ENCODE measurements at regions not wholly inside any gene's neighbourhood (a gene's known extent, or its start where the extent isn't known, plus 50 kb on each side); places are given as distances from the start of the nearest gene placed in this dataset.

DNA sequence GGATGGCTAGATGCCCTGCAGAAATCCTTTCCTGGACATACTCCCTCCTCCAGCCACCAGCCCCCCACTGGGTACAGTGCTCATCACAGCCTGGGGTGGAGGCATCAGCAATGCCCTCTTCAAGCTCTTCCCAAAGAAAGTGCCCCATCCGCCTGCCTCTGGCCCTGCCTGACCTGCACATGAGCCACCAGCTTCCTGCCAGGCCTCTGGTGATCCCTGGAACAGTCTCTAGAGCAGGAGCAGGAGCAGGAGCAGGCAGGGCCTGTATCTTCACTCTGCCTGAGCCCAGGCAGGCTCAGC is 54.1 kb upstream of the CAB39 start:
- Histone ChIP-seq H3K9me3 (ENCODE audit: control insufficient read depth in 2 of 3, low read length in 3 of 3) (no peaks in the 10 kb centered on the region), H3K4me3 (ENCODE audit: low read length) (no peak overlapping the region), H3K27me3 (ENCODE audit: control insufficient read depth in 2 of 2, insufficient read depth in 2 of 2, low read length in 2 of 2) (no peaks in the 10 kb centered on the region), H3K4me1 (ENCODE audit: control insufficient read depth in 2 of 2, insufficient read depth in 2 of 2, low read length in 2 of 2) (peaks cover 57 to 59% of the 10 kb centered on the region in 2 donors), H3K27ac (ENCODE audit: low read depth, low read length) (peak overlapping the region; percentile 48), H3K36me3 (ENCODE audit: control insufficient read depth in 2 of 3, insufficient read depth in 3 of 3, low read length in 3 of 3) (no peaks in the 10 kb centered on the region)
- Mint-ChIP-seq H3K9me3 (no peaks in the 10 kb centered on the region), H3K27me3 (no peaks in the 10 kb centered on the region), H3K4me3 (peak overlapping the region in 6 of 10 donors; percentile 15 to 92 (median 76)), H3K27ac (peak overlapping the region in 8 of 9 donors; percentile 4 to 98 (median 84)), H3K4me1 (peaks cover 60 to 84% (median 83%) of the 10 kb centered on the region in 7 donors), H3K36me3 (peaks cover 0 to 23% (median 0%) of the 10 kb centered on the region in 5 donors)
- ATAC-seq (no peak), DNase-seq (no peak)
- ChIA-PET POLR2A (interaction anchor here (0.6 kb wide), 1 partner anchor 571 kb away, joined by 4 read pairs; no protein-coding TSS in a partner anchor), CTCF (no interaction called here)
- intact Hi-C loops (cut with micrococcal nuclease), result no loop called here

DNA sequence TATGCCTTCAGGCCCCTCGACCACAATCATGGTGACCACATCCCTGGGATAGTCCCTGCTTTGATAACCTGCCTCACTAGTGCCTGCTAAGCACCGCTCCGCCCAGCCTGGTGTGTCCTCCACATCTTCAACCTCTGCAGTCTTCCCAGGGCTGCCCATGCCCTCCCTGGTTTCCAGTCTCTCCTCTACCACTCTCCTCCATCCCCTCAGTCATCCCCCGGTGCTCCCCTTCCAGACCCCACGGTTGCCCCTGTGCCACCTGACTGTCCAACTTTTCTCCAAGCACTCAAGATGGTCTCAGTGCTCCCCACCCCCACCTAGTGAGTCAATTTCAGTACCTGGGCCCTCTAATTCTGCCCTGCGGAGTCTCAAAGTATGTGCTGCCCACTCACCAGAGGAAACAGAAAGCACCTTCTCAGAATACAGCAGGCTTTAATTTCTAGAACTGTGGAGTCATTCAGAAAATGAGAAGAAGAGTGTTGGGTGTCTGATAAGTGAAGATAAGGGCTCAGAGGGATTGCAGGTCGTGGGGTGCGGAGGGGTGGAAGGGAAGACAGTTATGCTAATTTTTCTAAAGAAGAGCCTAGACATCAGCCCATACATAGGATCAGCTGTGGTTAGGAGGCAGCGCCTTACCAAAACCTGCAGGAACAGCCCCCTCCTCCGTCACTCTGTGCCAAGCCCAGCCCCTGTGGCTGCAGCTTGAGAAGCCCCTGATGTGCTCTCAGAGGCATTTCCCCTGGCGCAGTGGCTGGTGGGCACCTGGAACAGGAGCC is 53.6 kb upstream of the CAB39 start:
- POLR2A ChIA-PET, result interaction anchor here (0.6 to 1.9 kb wide), 2 partner anchors 15 to 570 kb away, joined by 4 to 10 read pairs; no protein-coding TSS in a partner anchor
- Histone ChIP-seq H3K9me3 (ENCODE audit: control insufficient read depth in 2 of 3, low read length in 3 of 3) (no peaks in the 10 kb centered on the region), H3K4me3 (ENCODE audit: low read length) (no peak overlapping the region), H3K27me3 (ENCODE audit: control insufficient read depth in 2 of 2, insufficient read depth in 2 of 2, low read length in 2 of 2) (no peaks in the 10 kb centered on the region), H3K27ac (ENCODE audit: low read depth, low read length) (peak overlapping the region; percentile 48), H3K4me1 (ENCODE audit: control insufficient read depth in 2 of 2, insufficient read depth in 2 of 2, low read length in 2 of 2) (peaks cover 62 to 64% of the 10 kb centered on the region in 2 donors), H3K36me3 (ENCODE audit: control insufficient read depth in 2 of 3, insufficient read depth in 3 of 3, low read length in 3 of 3) (no peaks in the 10 kb centered on the region)
- CTCF ChIA-PET, result interaction anchor here (1.3 kb wide), 1 partner anchor 56 kb away, joined by 4 read pairs; no protein-coding TSS in a partner anchor
- peak overlapping the region; percentile 63 to 98 (median 84) for H3K27ac Mint-ChIP-seq
- H3K4me1 Mint-ChIP-seq, result peaks cover 62 to 88% (median 87%) of the 10 kb centered on the region in 7 donors
- intact Hi-C loops (cut with micrococcal nuclease), result loop anchor here in 1 of 2 donors (1.0 kb wide), 5 partner anchors 15 to 243 kb away; partner anchors contain the start of genes CAB39 and SP100
- peak overlapping the region; percentile 42 to 92 (median 74) for H3K4me3 Mint-ChIP-seq
- H3K9me3 Mint-ChIP-seq, result no peaks in the 10 kb centered on the region
- peak in 5 of 9 donors; percentile 17 to 69 (median 28) for DNase-seq
- peaks cover 0 to 22% (median 0%) of the 10 kb centered on the region in 5 donors for H3K36me3 Mint-ChIP-seq
- no peaks in the 10 kb centered on the region for H3K27me3 Mint-ChIP-seq
- peak; percentile 47 for ATAC-seq

DNA sequence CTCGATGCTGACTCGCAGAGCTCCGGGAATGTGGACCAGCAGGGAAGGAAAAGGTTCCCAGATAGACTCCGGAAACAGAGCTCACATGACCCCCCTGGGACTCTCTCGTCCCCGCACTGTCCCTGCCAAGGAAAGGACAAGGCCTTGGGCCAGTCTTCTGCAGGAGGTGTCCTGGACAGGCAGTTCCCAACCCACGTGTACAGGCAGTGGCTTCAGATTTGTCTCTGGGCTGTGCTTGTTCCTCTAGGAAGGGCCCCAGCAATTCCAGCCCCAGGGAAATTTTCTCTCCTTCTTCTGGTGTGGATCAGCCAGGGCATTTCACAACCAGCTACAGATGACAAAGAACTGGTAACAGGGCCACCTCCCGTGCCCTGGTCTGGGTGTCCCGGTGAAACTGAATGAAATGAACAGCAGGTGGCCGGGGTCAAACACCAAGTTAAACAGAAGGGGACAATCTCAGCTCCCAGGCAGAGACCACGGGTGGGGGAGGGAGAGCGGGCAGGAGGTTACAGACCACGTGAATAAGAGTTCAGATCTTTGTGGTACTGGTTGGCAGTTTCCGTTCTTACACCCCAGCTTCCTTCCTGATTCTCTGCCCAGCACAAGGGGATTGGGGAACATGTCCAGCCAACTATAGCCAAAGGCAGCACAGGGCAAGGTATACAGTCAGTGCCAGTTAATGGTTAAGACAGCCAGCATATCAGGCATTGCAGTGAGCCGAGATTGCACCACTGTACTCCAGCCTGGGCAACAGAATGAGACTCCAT is 52.2 kb upstream of the CAB39 start:
- H3K4me3 ChIP-seq (ENCODE audit: low read length), result peak overlapping the region; percentile 25
- CTCF ChIA-PET, result interaction anchor here (1.3 kb wide), 1 partner anchor 54 kb away, joined by 4 read pairs; no protein-coding TSS in a partner anchor
- peak overlapping the region; percentile 83 to 98 (median 93) for H3K27ac Mint-ChIP-seq

GRCh38 chr2:230661072-230661957 is 51.3 kb upstream of the CAB39 start:
- Histone ChIP-seq H3K4me3 (ENCODE audit: low read length) (peak overlapping the region; percentile 25), H3K9me3 (ENCODE audit: control insufficient read depth in 2 of 3, low read length in 3 of 3) (no peaks in the 10 kb centered on the region), H3K4me1 (ENCODE audit: control insufficient read depth in 2 of 2, insufficient read depth in 2 of 2, low read length in 2 of 2) (peaks cover 73 to 79% of the 10 kb centered on the region in 2 donors), H3K27ac (ENCODE audit: low read depth, low read length) (peak overlapping the region; percentile 46), H3K36me3 (ENCODE audit: control insufficient read depth in 2 of 3, insufficient read depth in 3 of 3, low read length in 3 of 3) (no peaks in the 10 kb centered on the region), H3K27me3 (ENCODE audit: control insufficient read depth in 2 of 2, insufficient read depth in 2 of 2, low read length in 2 of 2) (no peaks in the 10 kb centered on the region)
- peak overlapping the region; percentile 83 to 98 (median 93) for H3K27ac Mint-ChIP-seq
- POLR2A ChIA-PET, result interaction anchor here (0.8 to 1.9 kb wide), 3 partner anchors 17 to 999 kb away, joined by 3 to 10 read pairs (median 3); no protein-coding TSS in a partner anchor
- H3K4me3 Mint-ChIP-seq, result peak overlapping the region; percentile 66 to 92 (median 76)
- H3K36me3 Mint-ChIP-seq, result peaks cover 0 to 12% (median 0%) of the 10 kb centered on the region in 5 donors
- H3K9me3 Mint-ChIP-seq, result no peaks in the 10 kb centered on the region
- ATAC-seq, result peak; percentile 56
- DNase-seq, result peak in 7 of 9 donors; percentile 34 to 72 (median 53)
- H3K27me3 Mint-ChIP-seq, result no peaks in the 10 kb centered on the region
- CTCF ChIA-PET, result interaction anchor here (0.7 to 1.2 kb wide), 5 partner anchors 9 to 54 kb away, joined by 3 to 4 read pairs (median 3); no protein-coding TSS in a partner anchor
- intact Hi-C loops (cut with micrococcal nuclease), result loop anchor here (1.0 to 5.0 kb wide), 4 partner anchors 17 to 434 kb away; partner anchors contain the start of genes CAB39 (in 1 of the 2) and SP140 (in 1 of the 2)
- H3K4me1 Mint-ChIP-seq, result peaks cover 66 to 93% (median 90%) of the 10 kb centered on the region in 7 donors

More for the DNA sequence above, 52.2 kb upstream of the CAB39 start:
- POLR2A ChIA-PET, result interaction anchor here (0.8 to 1.9 kb wide), 2 partner anchors 16 to 1000 kb away, joined by 3 to 10 read pairs; no protein-coding TSS in a partner anchor
- H3K4me1 ChIP-seq (ENCODE audit: control insufficient read depth in 2 of 2, insufficient read depth in 2 of 2, low read length in 2 of 2), result peaks cover 73 to 78% of the 10 kb centered on the region in 2 donors
- no peaks in the 10 kb centered on the region for H3K36me3 ChIP-seq (ENCODE audit: control insufficient read depth in 2 of 3, insufficient read depth in 3 of 3, low read length in 3 of 3)
- intact Hi-C loops (cut with micrococcal nuclease), result loop anchor here (1.0 to 5.0 kb wide), 4 partner anchors 16 to 433 kb away; partner anchors contain the start of genes CAB39 (in 1 of the 2) and SP140 (in 1 of the 2)
- peak overlapping the region; percentile 37 for H3K27ac ChIP-seq (ENCODE audit: low read depth, low read length)
- Mint-ChIP-seq H3K9me3 (no peaks in the 10 kb centered on the region), H3K36me3 (peaks cover 0 to 18% (median 0%) of the 10 kb centered on the region in 5 donors), H3K4me1 (peaks cover 74 to 97% (median 94%) of the 10 kb centered on the region in 7 donors), H3K27me3 (no peaks in the 10 kb centered on the region), H3K4me3 (peak overlapping the region; percentile 66 to 92 (median 76))
- H3K9me3 ChIP-seq (ENCODE audit: control insufficient read depth in 2 of 3, low read length in 3 of 3), result no peaks in the 10 kb centered on the region
- H3K27me3 ChIP-seq (ENCODE audit: control insufficient read depth in 2 of 2, insufficient read depth in 2 of 2, low read length in 2 of 2), result no peaks in the 10 kb centered on the region
- DNase-seq (peak in 6 of 9 donors; percentile 24 to 50 (median 44)), ATAC-seq (peak; percentile 74)

Measured in naive thymus-derived CD4-positive, alpha-beta T cell (primary cell).